Kasumi-1 (cell line): ENCODE measurements at regions not wholly inside any gene's neighbourhood (a gene's known extent, or its start where the extent isn't known, plus 50 kb on each side); places are given as distances from the start of the nearest gene placed in this dataset.

ENCODE experiments used
- DNase-seq, 2 experiments: peaks; one replicate each; lab custom pipeline; 2025; lab: John Stamatoyannopoulos, UW

- DNase-seq, result no peak
Observed at GRCh38 chr3:147034359-147034758, 372.0 kb downstream of the ZIC4 start.

- no peak for DNase-seq
Observed at GRCh38 chr3:147030274-147030673, 376.1 kb downstream of the ZIC4 start.

GRCh38 chr3:147015334-147015733 is 391.0 kb downstream of the ZIC4 start:
- DNase-seq, result no peak

GRCh38 chr3:147008886-147009285 is 397.5 kb downstream of the ZIC4 start:
- DNase-seq, result no peak

- DNase-seq, result no peak
Observed at GRCh38 chr3:147008458-147008857, 397.9 kb downstream of the ZIC4 start.

- no peak for DNase-seq
Observed at GRCh38 chr3:147007736-147008245, 398.6 kb downstream of the ZIC4 start.

- no peak for DNase-seq
Observed at GRCh38 chr3:147002721-147003120, 397.6 kb upstream of the PLSCR5 start.

- DNase-seq, result no peak
Observed at GRCh38 chr3:147000274-147000673, 395.1 kb upstream of the PLSCR5 start.

- DNase-seq, result no peak
Observed at GRCh38 chr3:146991907-146992306, 386.8 kb upstream of the PLSCR5 start.

GRCh38 chr3:146975476-146975875 is 370.3 kb upstream of the PLSCR5 start:
- no peak for DNase-seq

- DNase-seq, result no peak
Observed at GRCh38 chr3:146975032-146975431, 369.9 kb upstream of the PLSCR5 start.

- DNase-seq, result no peak
Observed at GRCh38 chr3:146974001-146974400, 368.9 kb upstream of the PLSCR5 start.

GRCh38 chr3:146972726-146973125 is 367.6 kb upstream of the PLSCR5 start:
- DNase-seq, result no peak

- DNase-seq, result no peak
Observed at GRCh38 chr3:146970236-146970635, 365.1 kb upstream of the PLSCR5 start.

- no peak for DNase-seq
Observed at GRCh38 chr3:146969356-146969755, 364.2 kb upstream of the PLSCR5 start.

- DNase-seq, result no peak
Observed at GRCh38 chr3:146968204-146968651, 363.1 kb upstream of the PLSCR5 start.

- no peak for DNase-seq
Observed at GRCh38 chr3:146967783-146968182, 362.6 kb upstream of the PLSCR5 start.

GRCh38 chr3:146966124-146966523 is 361.0 kb upstream of the PLSCR5 start:
- no peak for DNase-seq

GRCh38 chr3:146953511-146953981 is 348.4 kb upstream of the PLSCR5 start:
- DNase-seq, result no peak

- no peak for DNase-seq
Observed at GRCh38 chr3:146948985-146949384, 343.8 kb upstream of the PLSCR5 start.

- DNase-seq, result no peak
Observed at GRCh38 chr3:146948186-146948585, 343.0 kb upstream of the PLSCR5 start.

- no peak for DNase-seq
Observed at GRCh38 chr3:146929696-146930095, 324.6 kb upstream of the PLSCR5 start.

- no peak for DNase-seq
Observed at GRCh38 chr3:146928421-146929059, 323.4 kb upstream of the PLSCR5 start.

GRCh38 chr3:146921693-146922092 is 316.5 kb upstream of the PLSCR5 start:
- no peak for DNase-seq
